DMS 273 (cell line): ENCODE measurements at regions not wholly inside any gene's neighbourhood (a gene's known extent, or its start where the extent isn't known, plus 50 kb on each side); places are given as distances from the start of the nearest gene placed in this dataset.
"Not testable (repeated sequence)": the region's sequence is repeated elsewhere in the genome, so short reads cannot be mapped to it uniquely, and the experiment has no call there.

ENCODE experiments used
- DNase-seq: peaks from one replicate; lab custom pipeline; 2025; ENCODE audit not compliant: unreplicated experiment; lab: John Stamatoyannopoulos, UW

DNA sequence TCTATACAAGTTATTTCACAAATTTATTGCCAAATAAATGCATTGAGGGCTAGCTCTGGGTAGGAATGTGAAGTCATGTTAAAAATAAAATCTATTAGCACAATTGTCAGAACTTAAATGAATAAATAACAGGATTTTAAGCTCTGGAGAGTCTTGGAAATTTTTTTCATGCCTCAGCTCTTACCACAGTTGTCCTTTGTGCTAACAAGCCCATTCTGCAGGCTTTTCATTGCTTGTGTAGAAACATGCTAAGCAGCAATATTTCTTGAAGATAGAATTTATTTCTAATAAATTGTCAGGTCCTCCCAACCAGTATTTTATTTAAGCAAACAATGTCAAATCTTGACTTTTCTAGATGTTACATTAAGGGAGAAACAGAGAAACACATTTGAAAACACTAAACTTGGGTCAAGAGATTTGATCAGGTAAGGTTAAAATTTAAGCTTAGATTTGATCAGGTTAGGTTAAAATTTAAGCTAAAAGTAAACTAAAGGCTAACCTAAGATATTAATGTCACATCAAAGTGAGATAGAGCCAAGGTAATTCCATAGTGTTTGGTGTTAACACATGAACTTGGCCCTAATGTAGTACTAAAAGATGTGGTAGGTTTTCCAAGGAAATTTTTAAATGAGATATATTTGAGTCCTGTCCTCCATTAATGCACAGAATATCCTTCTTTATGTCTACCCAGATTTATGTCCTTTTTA lies 179.1 kb upstream of the IL1RAPL1 start:
- no peak for DNase-seq

DNA sequence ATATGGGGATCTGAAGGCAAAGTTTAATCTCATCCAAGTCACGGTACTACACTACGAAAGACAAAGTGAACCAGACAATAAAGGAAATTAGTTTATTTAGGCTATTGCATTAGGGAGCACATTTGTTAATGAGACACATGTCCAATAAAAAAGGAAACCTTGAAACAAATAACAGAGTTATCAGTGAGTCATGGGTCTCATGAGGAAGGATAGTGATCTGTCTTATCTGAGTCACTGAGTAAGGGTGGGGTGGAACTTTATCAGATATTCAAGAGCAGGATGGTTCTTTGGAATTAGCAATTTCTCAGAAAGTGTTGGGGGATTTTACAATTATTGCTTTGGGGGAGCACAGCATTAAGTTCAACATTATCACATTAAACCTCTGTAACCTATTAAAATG lies 188.9 kb upstream of the IL1RAPL1 start:
- no peak for DNase-seq

DNA sequence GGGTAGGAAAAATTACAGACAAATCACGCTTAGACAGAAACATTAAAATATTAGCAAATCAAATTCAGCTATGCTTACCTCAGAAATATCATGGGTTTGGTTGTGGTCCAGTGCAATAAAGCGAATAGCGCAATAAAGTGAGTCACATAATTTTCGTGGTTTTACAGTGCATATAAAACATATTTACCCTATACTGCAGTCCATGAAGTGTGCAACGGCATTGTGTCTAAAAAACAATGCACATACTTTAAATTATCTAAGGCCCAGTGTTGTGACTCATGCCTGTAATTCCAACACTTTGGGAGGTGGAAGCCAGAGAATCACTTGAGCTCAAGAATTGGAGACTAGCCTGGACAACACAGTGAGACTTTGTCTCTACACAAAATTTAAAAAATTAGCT lies 195.7 kb upstream of the IL1RAPL1 start:
- no peak for DNase-seq

DNA sequence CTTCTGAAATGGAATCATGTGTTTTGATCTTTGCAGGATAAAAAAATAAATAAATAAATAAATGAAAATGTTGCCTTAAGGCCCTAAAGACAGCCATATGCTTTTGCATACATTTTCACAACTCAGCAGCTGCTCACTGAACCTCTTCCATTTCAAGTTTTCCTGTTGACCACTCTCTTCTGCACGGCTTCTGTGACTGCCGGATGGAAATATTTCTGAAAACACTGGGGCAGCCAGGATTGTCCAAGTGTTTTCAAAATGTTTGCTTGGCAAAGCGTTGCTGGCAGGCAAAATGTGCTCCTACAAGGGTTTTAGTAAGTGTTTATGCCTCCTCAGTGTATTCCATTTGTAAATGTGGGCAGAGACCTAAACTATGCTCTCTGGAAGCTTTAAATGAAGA lies 208.1 kb upstream of the IL1RAPL1 start:
- DNase-seq: peak; percentile 15

DNA sequence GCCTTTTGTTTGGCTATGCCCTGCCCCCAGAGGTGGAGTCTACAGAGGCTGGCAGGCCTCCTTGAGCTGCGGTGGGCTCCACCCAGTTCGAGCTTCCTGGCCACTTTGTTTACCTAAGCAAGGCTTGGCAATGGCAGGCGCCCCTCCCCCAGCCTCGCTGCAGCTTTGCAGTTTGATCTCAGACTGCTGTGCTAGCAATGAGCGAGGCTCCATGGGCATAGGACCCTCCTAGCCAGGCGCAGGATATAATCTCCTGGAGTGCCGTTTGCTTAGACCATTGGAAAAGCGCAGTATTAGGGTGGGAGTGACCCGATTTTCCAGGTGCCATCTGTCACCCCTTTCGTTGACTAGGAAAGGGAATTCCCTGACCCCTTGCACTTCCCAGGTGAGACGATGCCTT lies 219.6 kb upstream of the IL1RAPL1 start:
- DNase-seq: not testable (repeated sequence)

DNA sequence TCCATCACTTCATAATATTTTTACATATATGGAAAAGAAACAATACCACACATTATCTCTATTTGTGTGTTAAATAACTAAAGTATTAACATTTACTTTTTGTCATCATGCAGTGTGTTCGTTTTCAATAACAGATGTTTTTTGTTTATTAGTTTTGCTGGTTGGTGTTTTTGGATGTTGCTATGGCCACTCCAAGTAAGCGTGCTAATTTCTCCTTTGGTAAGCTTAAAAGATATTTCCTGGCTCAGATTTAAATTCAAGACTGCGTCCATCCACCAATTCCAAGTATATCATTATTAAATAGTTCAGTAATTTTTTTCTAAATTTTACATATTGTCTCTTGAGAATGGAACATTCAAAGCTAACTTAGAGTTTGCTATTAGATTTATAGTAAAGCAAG lies 235.4 kb upstream of the IL1RAPL1 start:
- DNase-seq: no peak

DNA sequence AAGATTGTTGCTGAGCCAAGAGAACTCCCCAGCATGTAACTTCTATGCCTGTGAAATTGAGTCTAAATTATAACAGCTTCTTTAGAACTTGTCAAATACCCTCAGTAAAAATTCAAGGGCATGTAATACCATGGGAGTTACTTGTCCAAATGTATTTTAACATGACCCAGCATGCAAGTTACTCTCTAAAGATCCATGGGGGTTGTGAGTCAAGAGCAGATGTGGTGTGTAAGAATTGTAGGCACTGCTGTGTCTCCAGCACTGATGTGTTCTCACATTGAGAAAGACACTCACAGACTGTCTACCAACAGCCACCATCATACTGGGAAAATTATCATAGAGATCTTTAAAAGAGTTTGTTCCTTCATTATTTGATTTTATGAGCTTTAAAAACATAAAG lies 237.4 kb upstream of the IL1RAPL1 start:
- DNase-seq: no peak

DNA sequence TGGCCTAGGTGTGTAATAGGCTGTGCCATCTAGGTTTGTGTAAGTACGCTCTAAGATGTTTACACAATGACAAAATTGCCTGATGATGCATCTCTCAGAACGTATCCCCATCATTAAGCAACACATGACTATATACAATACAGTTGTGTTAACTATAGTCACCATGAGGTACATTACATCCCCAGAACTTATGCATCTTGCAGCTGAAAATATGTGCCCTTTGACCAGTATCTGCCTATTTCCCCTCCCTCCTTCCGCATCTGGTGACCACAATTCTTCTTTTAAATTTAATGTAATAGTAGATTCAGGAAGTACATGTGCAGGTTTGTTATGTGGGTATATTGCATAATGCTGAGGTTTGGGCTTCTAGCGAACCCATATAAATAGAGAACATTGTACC lies 239.8 kb upstream of the IL1RAPL1 start:
- DNase-seq: no peak

DNA sequence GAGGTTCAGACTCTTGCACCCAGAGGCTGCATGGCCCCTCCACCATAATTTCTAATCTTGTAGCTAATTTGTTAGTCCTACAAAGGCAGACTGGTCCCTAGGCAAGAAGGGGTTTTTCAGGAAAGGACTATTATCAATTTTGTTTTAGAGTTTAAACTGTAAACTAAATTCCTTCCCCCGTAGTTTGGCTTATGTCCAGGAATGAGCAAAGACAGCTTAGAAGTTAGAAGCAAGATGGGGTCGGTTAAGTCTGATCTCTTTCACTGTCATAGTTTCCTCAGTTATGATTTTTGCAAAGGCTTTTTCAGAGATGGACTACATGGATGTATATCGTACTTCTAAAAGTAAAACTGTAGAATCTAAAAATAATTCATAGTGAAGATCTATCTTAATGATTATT lies 258.1 kb upstream of the IL1RAPL1 start:
- peak; percentile 1 for DNase-seq

DNA sequence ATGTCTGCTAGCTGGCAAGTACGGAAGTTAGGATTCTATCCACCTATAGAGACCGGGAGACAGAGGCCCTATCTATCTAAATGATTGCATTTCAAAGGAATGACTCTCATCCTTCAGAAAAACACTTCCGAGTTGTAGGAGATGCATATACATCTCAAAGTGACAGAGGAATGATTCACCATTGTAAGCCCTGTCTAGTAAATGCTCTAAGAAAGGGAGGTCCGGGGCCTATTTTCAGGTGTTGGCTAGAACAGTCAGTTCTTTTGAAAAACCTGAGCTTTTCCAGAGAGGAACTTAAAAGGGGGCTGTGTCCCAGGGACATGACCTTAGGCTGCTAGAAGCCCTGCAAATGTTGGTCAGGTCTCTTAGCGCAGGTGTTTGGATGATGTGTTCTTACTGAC lies 262.9 kb upstream of the IL1RAPL1 start:
- no peak for DNase-seq

DNA sequence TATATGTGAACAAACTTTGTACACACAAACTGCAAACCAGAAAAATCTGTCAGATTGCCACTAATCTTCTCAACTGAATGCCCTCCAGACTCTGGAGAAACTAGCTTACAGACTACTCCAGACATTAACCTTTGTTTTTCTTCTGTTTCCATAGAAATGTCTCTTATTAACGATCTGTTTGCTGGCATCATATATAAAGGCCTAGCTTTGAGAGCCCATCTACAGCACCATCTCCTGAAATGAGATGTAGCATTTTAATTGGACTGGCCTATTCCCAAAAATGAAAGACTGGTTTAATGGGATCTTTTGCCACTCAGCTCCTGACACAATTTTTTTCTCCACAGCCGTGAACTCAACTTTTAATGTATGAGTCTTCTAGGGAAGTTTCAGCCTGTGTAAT lies 266.0 kb upstream of the IL1RAPL1 start:
- DNase-seq: no peak

DNA sequence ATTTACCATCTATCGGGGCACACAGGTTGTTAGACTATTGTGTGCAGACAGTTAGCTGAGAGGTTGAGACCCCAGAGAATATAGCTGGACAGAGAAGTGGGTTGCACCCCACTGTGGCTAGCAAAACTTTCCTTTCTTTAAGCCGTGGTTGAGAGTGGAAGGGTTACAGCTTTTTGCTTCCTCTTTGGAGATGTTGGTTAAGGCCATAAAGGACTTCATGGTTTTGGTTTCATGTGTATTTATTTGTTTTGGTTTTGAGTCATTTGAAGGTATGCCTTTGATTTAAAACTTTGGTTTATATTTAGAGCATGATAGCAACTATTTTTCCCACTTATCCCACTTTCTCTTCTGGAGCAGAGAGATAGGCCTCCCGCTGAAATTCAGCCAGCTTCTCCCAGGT lies 274.3 kb upstream of the IL1RAPL1 start:
- no peak for DNase-seq

DNA sequence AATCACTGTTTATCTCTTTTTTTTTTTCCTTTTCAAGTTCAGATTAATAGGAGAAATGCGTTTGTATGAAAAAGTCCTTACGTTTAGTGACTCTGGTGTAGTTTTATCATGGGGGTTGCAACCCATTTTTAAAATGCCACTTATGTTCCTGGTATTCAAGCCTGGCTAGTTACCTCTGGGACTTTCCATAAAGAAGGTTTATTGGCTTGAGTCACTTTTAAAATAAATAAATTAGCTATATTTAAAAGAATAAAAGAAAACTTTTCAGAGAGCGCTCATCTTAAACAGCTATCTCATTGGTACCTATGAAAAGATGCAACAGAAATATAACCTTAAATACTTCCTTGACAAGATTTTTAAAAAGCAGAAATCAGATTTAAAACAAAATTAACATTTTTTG lies 275.0 kb upstream of the IL1RAPL1 start:
- no peak for DNase-seq

DNA sequence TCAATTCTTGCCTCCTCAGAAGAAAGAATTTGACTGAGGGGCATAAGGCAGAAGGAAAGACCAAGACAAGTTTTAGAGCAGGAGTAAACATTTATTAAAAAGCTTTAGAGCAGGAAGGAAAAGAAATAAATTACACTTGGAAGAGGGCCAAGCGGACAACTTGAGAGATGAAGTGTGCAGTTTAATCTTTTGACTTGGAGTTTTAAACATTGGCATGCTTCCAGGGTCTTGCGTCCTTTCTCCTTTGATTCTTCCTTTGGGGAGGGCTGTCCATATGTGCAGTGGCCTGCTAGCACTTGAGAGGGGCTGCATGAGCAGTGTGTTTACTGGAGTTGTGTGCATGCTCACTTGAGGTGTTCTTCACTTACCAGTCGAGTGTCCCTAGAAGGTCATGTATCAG lies 275.8 kb upstream of the IL1RAPL1 start:
- DNase-seq: peak; percentile 42

DNA sequence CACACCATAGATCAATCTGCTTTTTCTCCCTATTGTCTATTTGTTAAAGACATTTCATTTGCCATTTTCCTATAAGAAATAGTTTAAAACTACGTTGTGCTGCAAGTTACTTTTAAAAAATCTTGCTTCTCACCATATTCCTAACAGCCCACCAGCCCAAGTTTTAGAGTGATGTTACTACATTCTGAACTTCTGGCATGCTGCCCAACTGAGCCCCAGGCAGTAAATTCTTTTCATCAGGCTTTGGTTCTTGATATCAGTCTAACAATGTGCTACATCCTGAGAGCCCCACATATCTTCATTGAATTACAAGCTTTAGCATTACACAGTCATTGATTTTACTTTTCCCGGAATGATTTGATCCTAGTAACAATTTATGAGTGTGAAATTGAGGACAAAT lies 283.8 kb upstream of the IL1RAPL1 start:
- DNase-seq: no peak

DNA sequence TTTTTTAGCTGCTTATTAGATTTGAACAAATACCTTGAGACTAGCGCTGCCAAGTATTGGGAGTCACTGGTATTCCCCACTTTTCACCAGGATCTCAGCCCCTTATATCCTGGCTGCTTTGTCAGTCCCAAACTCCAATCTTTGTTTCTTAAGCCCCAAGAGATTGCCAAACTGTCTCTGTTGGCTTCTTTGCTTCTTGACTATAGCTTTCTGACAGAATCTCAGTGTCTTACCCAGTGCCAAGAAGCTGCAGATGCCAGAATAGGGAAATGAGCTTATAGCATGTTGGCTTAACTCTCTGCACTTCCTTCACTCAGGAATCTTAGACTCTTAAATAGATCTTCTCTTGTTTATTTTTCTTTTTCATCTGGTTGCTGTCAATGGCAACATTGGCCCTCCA lies 297.5 kb upstream of the DCAF8L1 start:
- no peak for DNase-seq

DNA sequence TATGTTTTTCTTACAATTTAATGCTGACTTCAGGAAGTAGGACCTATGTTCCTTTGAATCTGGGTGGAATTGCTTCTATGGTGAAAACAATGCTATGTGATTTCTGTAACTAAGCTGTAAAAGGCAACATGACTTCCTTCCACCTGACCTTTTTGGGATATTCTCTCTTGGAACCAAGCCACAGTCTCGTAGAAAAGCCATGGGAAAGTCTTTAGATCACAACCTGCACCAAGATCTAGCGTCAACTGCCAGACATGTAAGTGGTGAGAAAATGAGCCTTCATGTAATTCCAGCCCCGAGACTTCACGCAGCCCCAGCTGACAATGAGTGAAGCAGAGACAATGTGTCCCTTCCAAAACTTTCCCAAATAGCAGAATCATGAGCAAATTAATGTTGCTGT lies 297.0 kb upstream of the DCAF8L1 start:
- DNase-seq: no peak

DNA sequence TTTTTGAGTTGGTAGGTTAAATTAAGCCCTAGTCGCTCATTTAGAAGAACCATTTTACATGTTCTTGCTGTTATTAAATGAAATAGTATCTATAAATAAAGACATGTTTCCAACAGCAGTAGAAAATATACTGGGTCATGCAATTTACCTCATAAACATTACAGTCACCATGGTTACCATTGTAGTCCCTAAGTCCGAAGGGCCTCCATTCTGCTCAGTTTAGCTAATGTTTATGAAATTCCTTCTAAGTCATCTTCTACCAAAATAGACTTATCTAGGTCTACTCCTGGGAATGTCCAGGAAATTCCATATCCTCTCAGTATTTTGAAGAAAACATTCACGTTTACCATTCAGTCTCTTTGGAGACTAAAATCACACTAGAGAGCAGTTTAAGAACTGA lies 292.5 kb upstream of the DCAF8L1 start:
- no peak for DNase-seq

DNA sequence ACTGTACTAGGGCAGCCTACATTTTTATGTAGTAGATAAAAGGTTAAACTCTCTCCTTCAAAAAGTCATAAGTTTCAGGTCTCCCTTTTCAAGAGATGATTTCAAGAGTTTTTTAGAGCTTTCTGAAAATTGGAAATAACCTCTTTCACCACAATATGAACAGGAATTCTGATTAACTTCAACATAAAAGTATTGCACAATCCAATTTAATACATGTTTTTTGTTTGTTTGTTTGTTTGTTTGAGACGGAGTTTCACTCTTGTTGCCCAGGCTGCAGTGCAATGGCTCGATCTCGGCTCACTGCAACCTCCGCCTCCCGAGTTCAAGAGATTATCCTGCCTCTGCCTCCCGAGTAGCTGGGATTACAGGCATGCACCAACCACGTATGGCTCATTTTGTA lies 265.4 kb upstream of the DCAF8L1 start:
- DNase-seq: no peak

DNA sequence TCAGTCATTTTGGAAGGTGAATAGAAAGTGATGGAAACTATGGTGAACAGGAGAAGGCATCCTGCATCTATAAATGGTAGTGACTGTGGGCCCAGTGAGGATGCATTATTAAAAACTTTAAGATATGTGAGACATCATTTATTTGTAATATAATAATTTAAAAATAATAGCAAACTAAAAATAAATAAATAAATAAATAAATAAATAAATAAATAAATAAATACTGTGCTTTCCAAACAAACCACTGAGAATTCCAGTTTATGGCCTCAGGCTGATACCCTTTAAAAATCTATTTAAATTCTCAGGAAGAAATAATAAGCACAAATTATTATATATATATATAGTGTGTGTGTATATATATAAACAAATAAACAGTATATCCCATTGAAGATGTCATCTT lies 248.0 kb upstream of the DCAF8L1 start:
- no peak for DNase-seq

DNA sequence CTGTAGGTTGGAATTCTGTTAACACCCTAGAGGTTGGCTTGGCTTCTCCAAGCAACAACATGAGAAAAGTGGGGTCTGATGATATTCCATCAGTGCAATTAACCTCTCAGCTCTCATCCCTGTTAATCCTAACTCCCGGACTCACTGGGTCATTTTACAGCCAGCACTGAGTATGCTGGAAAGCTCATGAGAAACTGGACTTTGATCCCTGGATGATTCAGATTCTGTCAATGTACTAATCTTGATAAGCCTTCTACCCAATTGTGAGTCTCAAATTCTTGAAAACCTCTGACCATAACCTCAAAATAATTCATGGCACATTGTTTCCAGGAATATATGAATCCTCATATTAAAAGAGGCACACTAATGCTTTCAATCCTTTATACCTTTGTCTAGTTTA lies 244.3 kb upstream of the DCAF8L1 start:
- no peak for DNase-seq

DNA sequence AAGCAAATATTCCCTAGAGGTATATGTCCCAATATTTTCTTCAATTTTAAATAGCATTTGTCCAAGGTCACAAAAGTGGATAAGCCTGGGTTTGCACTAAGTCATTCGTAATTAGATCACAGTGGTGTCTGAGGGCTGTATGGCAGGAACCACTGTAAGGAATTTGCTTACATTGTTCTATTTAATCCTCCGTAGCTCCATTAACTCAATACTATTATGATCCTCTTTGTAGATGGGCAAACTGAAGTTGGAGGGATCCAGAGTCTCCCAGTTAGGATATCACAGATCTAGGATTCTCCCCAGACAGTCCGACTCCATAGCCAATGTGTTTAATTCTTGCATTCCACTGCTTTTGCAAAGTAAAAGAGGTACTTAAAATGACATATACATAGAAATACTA lies 242.7 kb upstream of the DCAF8L1 start:
- DNase-seq: no peak

DNA sequence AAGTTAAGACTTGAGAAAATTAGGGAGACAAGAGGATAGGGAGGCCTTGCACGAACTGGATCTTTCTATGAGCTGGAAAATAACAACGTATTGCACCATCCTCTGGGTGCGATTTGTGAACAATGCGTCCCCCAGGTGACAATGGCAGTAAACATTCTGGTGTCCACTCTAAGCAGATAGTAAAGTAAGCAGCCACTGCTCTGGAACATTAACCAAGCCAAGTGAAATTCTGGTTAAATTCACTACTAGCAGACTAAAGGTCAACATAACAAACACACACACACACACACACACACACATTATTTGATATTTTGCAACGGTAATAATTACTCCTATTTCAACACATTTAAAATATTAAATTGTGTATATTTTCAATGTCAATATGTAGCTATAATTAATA lies 242.2 kb upstream of the DCAF8L1 start:
- DNase-seq: no peak

DNA sequence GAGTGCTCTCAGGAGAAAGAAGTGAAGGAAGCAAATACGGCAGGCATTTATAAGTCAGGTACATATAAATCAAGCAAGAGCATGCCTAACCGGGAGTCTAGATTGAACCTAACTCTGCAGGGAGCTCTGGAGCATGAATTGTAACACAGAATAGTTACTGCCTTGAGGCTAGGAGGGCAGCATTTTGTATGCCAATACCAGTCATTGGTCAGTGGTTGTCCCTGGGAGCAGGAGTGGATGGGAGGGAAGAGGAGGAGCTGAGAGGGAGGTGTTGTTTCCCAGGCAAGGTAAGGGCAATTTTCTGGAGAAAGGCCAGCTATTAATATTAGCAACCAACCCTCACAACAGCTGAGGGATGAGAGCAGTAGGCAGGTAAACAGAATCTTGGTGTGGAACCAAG lies 224.7 kb upstream of the DCAF8L1 start:
- no peak for DNase-seq
